ENCODE measurements at regions not wholly inside any gene's neighbourhood (a gene's known extent, or its start where the extent isn't known, plus 50 kb on each side); places are given as distances from the start of the nearest gene placed in this dataset.

- DNase-seq (ENCODE audit: low read depth): no peak
- H3K4me3 ChIP-seq (ENCODE audit: low read length): no peak overlapping the region
- no peak for TF ChIP-seq CTCF (conservative IDR thresholded peaks at IDR 0.05; ENCODE audit: low read depth, low read length)
These were observed 847.0 kb downstream of the LRRTM4 start for GRCh38 chr2:76675212-76675611.

- no peak overlapping the region for H3K4me3 ChIP-seq (ENCODE audit: low read length)
- no peak for DNase-seq (ENCODE audit: low read depth)
- no peak for TF ChIP-seq CTCF (conservative IDR thresholded peaks at IDR 0.05; ENCODE audit: low read depth, low read length)
These were observed 849.4 kb downstream of the LRRTM4 start for GRCh38 chr2:76672798-76673197.

GRCh38 chr2:76669966-76670465 is 852.2 kb downstream of the LRRTM4 start:
- no peak for DNase-seq (ENCODE audit: low read depth)
- TF ChIP-seq CTCF (conservative IDR thresholded peaks at IDR 0.05; ENCODE audit: low read depth, low read length): no peak
- no peak overlapping the region for H3K4me3 ChIP-seq (ENCODE audit: low read length)

- no peak for DNase-seq (ENCODE audit: low read depth)
- no peak for TF ChIP-seq CTCF (conservative IDR thresholded peaks at IDR 0.05; ENCODE audit: low read depth, low read length)
- no peak overlapping the region for H3K4me3 ChIP-seq (ENCODE audit: low read length)
These were observed 853.9 kb downstream of the LRRTM4 start for GRCh38 chr2:76668279-76668678.

GRCh38 chr2:76667821-76668271 is 854.3 kb downstream of the LRRTM4 start:
- H3K4me3 ChIP-seq (ENCODE audit: low read length): no peak overlapping the region
- no peak for DNase-seq (ENCODE audit: low read depth)
- TF ChIP-seq CTCF (conservative IDR thresholded peaks at IDR 0.05; ENCODE audit: low read depth, low read length): no peak

- no peak overlapping the region for H3K4me3 ChIP-seq (ENCODE audit: low read length)
- no peak for TF ChIP-seq CTCF (conservative IDR thresholded peaks at IDR 0.05; ENCODE audit: low read depth, low read length)
- no peak for DNase-seq (ENCODE audit: low read depth)
These were observed 880.0 kb downstream of the LRRTM4 start for GRCh38 chr2:76642129-76642528.

- no peak for DNase-seq (ENCODE audit: low read depth)
- no peak for TF ChIP-seq CTCF (conservative IDR thresholded peaks at IDR 0.05; ENCODE audit: low read depth, low read length)
- H3K4me3 ChIP-seq (ENCODE audit: low read length): no peak overlapping the region
These were observed 880.7 kb downstream of the LRRTM4 start for GRCh38 chr2:76641506-76641905.
